SU-DHL-6 (cell line): ENCODE measurements at regions not wholly inside any gene's neighbourhood (a gene's known extent, or its start where the extent isn't known, plus 50 kb on each side); places are given as distances from the start of the nearest gene placed in this dataset.

Experiments used
- EZH2phosphoT487 ChIP-seq: fragments of 200-600 bp; sonication (generic), shearing (Covaris generic); conservative IDR thresholded peaks from 2 replicates; pipeline ENCODE4 v1.6.1; 2018; ENCODE audit warnings: mild to moderate bottlenecking, antibody characterized with exemption, low read length, moderate library complexity, mixed read lengths
- TF ChIP-seq, protein P1 (sequence below): fragments of 200-600 bp; sonication (generic); IDR thresholded peaks from one replicate; pipeline ENCODE4 v1.5.1; 2017; ENCODE audit warnings: antibody characterized with exemption, mild to moderate bottlenecking, low read length, moderate library complexity; ENCODE audit not compliant: insufficient read depth, poor library complexity, severe bottlenecking

DNA sequence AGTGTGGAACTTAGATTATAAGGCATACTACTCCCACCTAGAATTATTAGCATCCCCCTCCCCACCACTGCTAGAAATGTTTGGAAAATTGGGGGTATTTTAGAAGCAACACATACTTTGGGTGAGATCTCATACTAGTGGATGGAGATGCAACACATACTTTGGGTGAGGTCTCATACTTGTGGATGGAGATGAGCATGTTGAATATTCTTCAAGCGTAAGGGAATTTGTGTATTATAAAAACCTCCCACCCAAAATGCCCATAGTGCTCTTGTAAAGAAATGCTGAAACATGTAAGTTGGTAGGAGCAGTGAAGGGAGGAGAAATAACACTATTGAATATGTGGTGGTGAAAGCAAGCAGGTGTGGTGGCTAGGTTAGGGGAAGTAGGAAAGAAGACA lies 124.0 kb upstream of the EPHA3 start:
- TF ChIP-seq, protein P1, sequence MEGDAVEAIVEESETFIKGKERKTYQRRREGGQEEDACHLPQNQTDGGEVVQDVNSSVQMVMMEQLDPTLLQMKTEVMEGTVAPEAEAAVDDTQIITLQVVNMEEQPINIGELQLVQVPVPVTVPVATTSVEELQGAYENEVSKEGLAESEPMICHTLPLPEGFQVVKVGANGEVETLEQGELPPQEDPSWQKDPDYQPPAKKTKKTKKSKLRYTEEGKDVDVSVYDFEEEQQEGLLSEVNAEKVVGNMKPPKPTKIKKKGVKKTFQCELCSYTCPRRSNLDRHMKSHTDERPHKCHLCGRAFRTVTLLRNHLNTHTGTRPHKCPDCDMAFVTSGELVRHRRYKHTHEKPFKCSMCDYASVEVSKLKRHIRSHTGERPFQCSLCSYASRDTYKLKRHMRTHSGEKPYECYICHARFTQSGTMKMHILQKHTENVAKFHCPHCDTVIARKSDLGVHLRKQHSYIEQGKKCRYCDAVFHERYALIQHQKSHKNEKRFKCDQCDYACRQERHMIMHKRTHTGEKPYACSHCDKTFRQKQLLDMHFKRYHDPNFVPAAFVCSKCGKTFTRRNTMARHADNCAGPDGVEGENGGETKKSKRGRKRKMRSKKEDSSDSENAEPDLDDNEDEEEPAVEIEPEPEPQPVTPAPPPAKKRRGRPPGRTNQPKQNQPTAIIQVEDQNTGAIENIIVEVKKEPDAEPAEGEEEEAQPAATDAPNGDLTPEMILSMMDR: no peak
- no peak for TF ChIP-seq EZH2phosphoT487
